Loucy (cell line): ENCODE measurements at regions not wholly inside any gene's neighbourhood (a gene's known extent, or its start where the extent isn't known, plus 50 kb on each side); places are given as distances from the start of the nearest gene placed in this dataset.
"Not testable (repeated sequence)": the region's sequence is repeated elsewhere in the genome, so short reads cannot be mapped to it uniquely, and the experiment has no call there.

Source experiments
- H2AFZ ChIP-seq: fragments of 200-600 bp; sonication (generic); 2 replicates; pipeline ENCODE4 v1.6.0; 2016; ENCODE audit warnings: antibody characterized with exemption, mild to moderate bottlenecking, low read length, moderate library complexity
- H3F3A ChIP-seq: fragments of 200-600 bp; 2 replicates; pipeline ENCODE4 v1.6.0; 2016; ENCODE audit warnings: antibody characterized with exemption, low read depth, mild to moderate bottlenecking
- H3K27me3 ChIP-seq: fragments of 200-600 bp; sonication (generic); 2 replicates; pipeline ENCODE4 v1.6.1; 2014; ENCODE audit warnings: low read length, mild to moderate bottlenecking; ENCODE audit not compliant: insufficient read depth, poor library complexity, severe bottlenecking
- H3K36me3 ChIP-seq: fragments of 200-600 bp; sonication (generic); 2 replicates; pipeline ENCODE4 v1.6.1; 2016; ENCODE audit warnings: low read length; ENCODE audit not compliant: insufficient read depth
- H3K4me1 ChIP-seq: fragments of 200-600 bp; sonication (generic); 2 replicates; pipeline ENCODE4 v1.5.1; 2014; ENCODE audit warnings: low read length, mild to moderate bottlenecking; ENCODE audit not compliant: insufficient read depth, poor library complexity, severe bottlenecking
- H3K4me2 ChIP-seq: fragments of 200-600 bp; sonication (generic); 2 replicates; pipeline ENCODE4 v1.6.0; 2014; ENCODE audit warnings: antibody characterized with exemption, low read length, low read depth, mild to moderate bottlenecking; ENCODE audit not compliant: poor library complexity, severe bottlenecking
- H3K4me3 ChIP-seq: fragments of 200-600 bp; sonication (generic); 2 replicates; pipeline ENCODE4 v1.5.1; 2014; ENCODE audit warnings: low read length, mild to moderate bottlenecking, mixed read lengths; ENCODE audit not compliant: poor library complexity, severe bottlenecking
- H3K79me2 ChIP-seq: fragments of 200-600 bp; sonication (generic); 2 replicates; pipeline ENCODE4 v1.6.1; 2014; ENCODE audit warnings: low read length; ENCODE audit not compliant: insufficient read depth
- H3K9ac ChIP-seq: fragments of 200-600 bp; sonication (generic); 2 replicates; pipeline ENCODE4 v1.6.0; 2014; ENCODE audit warnings: mild to moderate bottlenecking, low read depth, low read length, moderate library complexity; ENCODE audit not compliant: poor library complexity, severe bottlenecking
- H3K9me2 ChIP-seq: fragments of 200-600 bp; sonication (generic); replicated peaks from 2 replicates; pipeline ENCODE4 v1.6.1; 2016; ENCODE audit warnings: low read depth, low read length, mixed read lengths
- H3K9me3 ChIP-seq: fragments of 200-600 bp; sonication (generic); 2 replicates; pipeline ENCODE4 v1.6.1; 2014; ENCODE audit warnings: mild to moderate bottlenecking, antibody characterized with exemption, low read length, low read depth; ENCODE audit not compliant: insufficient read depth
- H4K20me1 ChIP-seq: fragments of 200-600 bp; sonication (generic); 2 replicates; pipeline ENCODE4 v1.6.0; 2014; ENCODE audit warnings: antibody characterized with exemption, low read length, mild to moderate bottlenecking; ENCODE audit not compliant: insufficient read depth, poor library complexity, severe bottlenecking
- CTCF ChIP-seq: fragments of 200-600 bp; sonication (generic); conservative IDR thresholded peaks from 2 replicates; pipeline ENCODE4 v1.5.1; 2014; ENCODE audit warnings: mild to moderate bottlenecking, antibody characterized with exemption, low read length
- EZH2phosphoT487 ChIP-seq: fragments of 200-600 bp; IDR thresholded peaks from 2 replicates; pipeline ENCODE4 v1.6.1; 2018; ENCODE audit warnings: antibody characterized with exemption, mild to moderate bottlenecking, moderate library complexity, borderline replicate concordance

- H2AFZ ChIP-seq = no peak overlapping the region
Observed at GRCh38 chr9:90169490-90169889, 473.1 kb downstream of the DIRAS2 start.

GRCh38 chr9:90173935-90174334 lies 468.7 kb downstream of the DIRAS2 start:
- H3K27me3 ChIP-seq, H3K79me2 ChIP-seq, H3K9me3 ChIP-seq, H3K9ac ChIP-seq, H3K4me2 ChIP-seq, H4K20me1 ChIP-seq, H3K4me3 ChIP-seq, H2AFZ ChIP-seq, H3F3A ChIP-seq, H3K4me1 ChIP-seq, H3K9me2 ChIP-seq, H3K36me3 ChIP-seq: not testable (repeated sequence)

More at GRCh38 chr9:90169490-90169889, 473.1 kb downstream of the DIRAS2 start:
- Histone ChIP-seq H3K9ac (no peak overlapping the region), H4K20me1 (no peaks in the 10 kb centered on the region), H3K4me3 (no peak overlapping the region), H3K79me2 (no peaks in the 10 kb centered on the region), H3K36me3 (no peaks in the 10 kb centered on the region), H3F3A (no peaks in the 10 kb centered on the region), H3K9me3 (no peaks in the 10 kb centered on the region), H3K9me2 (no peaks in the 10 kb centered on the region), H3K27me3 (no peaks in the 10 kb centered on the region), H3K4me1 (peaks cover 18% of the 10 kb centered on the region), H3K4me2 (no peak overlapping the region)
- no peak for TF ChIP-seq CTCF
- no peak for TF ChIP-seq EZH2phosphoT487

- not testable (repeated sequence) for H3K9me2 ChIP-seq, H3K9me3 ChIP-seq, H4K20me1 ChIP-seq, H2AFZ ChIP-seq, H3K4me3 ChIP-seq, H3F3A ChIP-seq, H3K9ac ChIP-seq, H3K27me3 ChIP-seq, H3K79me2 ChIP-seq, H3K4me2 ChIP-seq, H3K36me3 ChIP-seq, H3K4me1 ChIP-seq
Observed at GRCh38 chr9:90174346-90174745, 468.3 kb downstream of the DIRAS2 start.

GRCh38 chr9:90175257-90175656 lies 467.4 kb downstream of the DIRAS2 start:
- no peaks in the 10 kb centered on the region for H3K79me2 ChIP-seq
- H4K20me1 ChIP-seq = no peaks in the 10 kb centered on the region
- no peaks in the 10 kb centered on the region for H3K36me3 ChIP-seq
- H3K27me3 ChIP-seq = no peaks in the 10 kb centered on the region
- no peaks in the 10 kb centered on the region for H3K9me3 ChIP-seq
- no peak overlapping the region for H2AFZ ChIP-seq
- H3K4me2 ChIP-seq = no peak overlapping the region
- TF ChIP-seq CTCF (no peak), EZH2phosphoT487 (no peak)
- H3F3A ChIP-seq = no peaks in the 10 kb centered on the region
- H3K4me3 ChIP-seq = no peak overlapping the region
- H3K9ac ChIP-seq = no peak overlapping the region
- no peaks in the 10 kb centered on the region for H3K9me2 ChIP-seq
- H3K4me1 ChIP-seq = no peaks in the 10 kb centered on the region
